Effector memory CD4-positive, alpha-beta T cell (primary cell): ENCODE measurements at regions not wholly inside any gene's neighbourhood (a gene's known extent, or its start where the extent isn't known, plus 50 kb on each side); places are given as distances from the start of the nearest gene placed in this dataset.

ENCODE experiments used
- DNase-seq, 3 donors: peaks; one replicate each; pipeline ENCODE4 v3.0.0-alpha.2; 2020
- H3K27ac ChIP-seq: 2 replicates; pipeline ENCODE4 v1.7.0; 2013; ENCODE audit warnings: mild to moderate bottlenecking, low read length, moderate library complexity; ENCODE audit not compliant: insufficient read depth, poor library complexity, severe bottlenecking
- H3K27me3 ChIP-seq: replicated peaks from 2 replicates; pipeline ENCODE4 v1.7.0; 2013; ENCODE audit warnings: mild to moderate bottlenecking, low read length; ENCODE audit not compliant: insufficient read depth, control insufficient read depth, poor library complexity, severe bottlenecking
- H3K36me3 ChIP-seq: 2 replicates; pipeline ENCODE4 v1.7.0; 2013; ENCODE audit warnings: mild to moderate bottlenecking, low read length, moderate library complexity; ENCODE audit not compliant: control insufficient read depth, insufficient read depth
- H3K4me1 ChIP-seq: 2 replicates; pipeline ENCODE4 v1.7.0; 2013; ENCODE audit warnings: low read length, mild to moderate bottlenecking; ENCODE audit not compliant: control insufficient read depth, insufficient read depth, poor library complexity, severe bottlenecking
- H3K4me3 ChIP-seq: 2 replicates; pipeline ENCODE4 v1.7.0; 2013; ENCODE audit warnings: low read length, low read depth, mild to moderate bottlenecking; ENCODE audit not compliant: insufficient read depth, poor library complexity, severe bottlenecking
- H3K9me3 ChIP-seq: 2 replicates; pipeline ENCODE4 v1.7.0; 2013; ENCODE audit warnings: mild to moderate bottlenecking, low read length, moderate library complexity; ENCODE audit not compliant: control insufficient read depth

- peak in 1 of 3 donors; percentile 23 for DNase-seq
- Histone ChIP-seq H3K27me3 (no peaks in the 10 kb centered on the region), H3K4me1 (no peaks in the 10 kb centered on the region), H3K36me3 (no peaks in the 10 kb centered on the region), H3K4me3 (no peak overlapping the region), H3K9me3 (no peaks in the 10 kb centered on the region), H3K27ac (no peak overlapping the region)
Observed at GRCh38 chr2:238784671-238785527, 63.0 kb upstream of the TWIST2 start.

- H3K36me3 ChIP-seq: no peaks in the 10 kb centered on the region
- no peaks in the 10 kb centered on the region for H3K27me3 ChIP-seq
- H3K9me3 ChIP-seq: no peaks in the 10 kb centered on the region
- no peak for DNase-seq
- H3K4me1 ChIP-seq: no peaks in the 10 kb centered on the region
- H3K27ac ChIP-seq: no peak overlapping the region
- H3K4me3 ChIP-seq: no peak overlapping the region
Observed at GRCh38 chr2:238785528-238785860, 62.4 kb upstream of the TWIST2 start.

- H3K4me1 ChIP-seq: no peaks in the 10 kb centered on the region
- H3K27ac ChIP-seq: no peak overlapping the region
- no peaks in the 10 kb centered on the region for H3K27me3 ChIP-seq
- DNase-seq: no peak
- H3K4me3 ChIP-seq: no peak overlapping the region
- H3K9me3 ChIP-seq: no peaks in the 10 kb centered on the region
- no peaks in the 10 kb centered on the region for H3K36me3 ChIP-seq
Observed at GRCh38 chr2:238786379-238786778, 61.5 kb upstream of the TWIST2 start.

GRCh38 chr2:238786792-238787490 lies 60.9 kb upstream of the TWIST2 start:
- Histone ChIP-seq H3K9me3 (no peaks in the 10 kb centered on the region), H3K27ac (no peak overlapping the region), H3K27me3 (no peaks in the 10 kb centered on the region), H3K4me3 (no peak overlapping the region), H3K36me3 (no peaks in the 10 kb centered on the region), H3K4me1 (no peaks in the 10 kb centered on the region)
- no peak for DNase-seq

- H3K27ac ChIP-seq: no peak overlapping the region
- no peaks in the 10 kb centered on the region for H3K27me3 ChIP-seq
- no peaks in the 10 kb centered on the region for H3K4me1 ChIP-seq
- H3K9me3 ChIP-seq: no peaks in the 10 kb centered on the region
- no peaks in the 10 kb centered on the region for H3K36me3 ChIP-seq
- no peak overlapping the region for H3K4me3 ChIP-seq
- no peak for DNase-seq
Observed at GRCh38 chr2:238787501-238787900, 60.4 kb upstream of the TWIST2 start.

DNA sequence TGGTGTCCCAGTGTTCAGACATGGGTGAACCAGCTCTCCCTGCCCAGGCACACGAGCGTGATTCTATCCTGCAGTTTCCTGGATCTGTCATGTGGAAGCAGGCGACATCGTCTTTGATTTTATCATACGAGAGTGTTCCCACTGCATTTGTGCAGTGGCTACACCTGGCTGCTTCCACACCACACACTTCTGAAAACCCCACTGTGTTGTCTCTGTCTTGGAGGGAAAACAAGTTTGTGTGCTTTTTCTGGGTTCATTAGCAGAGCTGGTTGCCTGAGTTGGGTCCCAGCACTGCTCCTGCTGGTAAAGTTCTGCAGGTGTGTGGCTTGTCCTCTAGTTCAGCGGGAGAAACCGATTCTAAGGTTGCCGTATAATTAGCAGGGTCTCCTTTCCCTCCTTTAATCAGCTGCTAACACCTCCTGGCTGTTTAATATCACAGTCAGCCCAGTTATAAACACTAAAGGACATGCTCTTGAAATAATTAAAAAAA lies 58.5 kb upstream of the TWIST2 start:
- H3K4me1 ChIP-seq: no peaks in the 10 kb centered on the region
- DNase-seq: no peak
- H3K36me3 ChIP-seq: no peaks in the 10 kb centered on the region
- H3K9me3 ChIP-seq: no peaks in the 10 kb centered on the region
- H3K27ac ChIP-seq: no peak overlapping the region
- no peak overlapping the region for H3K4me3 ChIP-seq
- no peaks in the 10 kb centered on the region for H3K27me3 ChIP-seq

GRCh38 chr2:238790126-238790832 lies 57.6 kb upstream of the TWIST2 start:
- Histone ChIP-seq H3K4me3 (no peak overlapping the region), H3K27me3 (no peaks in the 10 kb centered on the region), H3K36me3 (no peaks in the 10 kb centered on the region), H3K9me3 (no peaks in the 10 kb centered on the region), H3K4me1 (no peaks in the 10 kb centered on the region), H3K27ac (no peak overlapping the region)
- no peak for DNase-seq

DNA sequence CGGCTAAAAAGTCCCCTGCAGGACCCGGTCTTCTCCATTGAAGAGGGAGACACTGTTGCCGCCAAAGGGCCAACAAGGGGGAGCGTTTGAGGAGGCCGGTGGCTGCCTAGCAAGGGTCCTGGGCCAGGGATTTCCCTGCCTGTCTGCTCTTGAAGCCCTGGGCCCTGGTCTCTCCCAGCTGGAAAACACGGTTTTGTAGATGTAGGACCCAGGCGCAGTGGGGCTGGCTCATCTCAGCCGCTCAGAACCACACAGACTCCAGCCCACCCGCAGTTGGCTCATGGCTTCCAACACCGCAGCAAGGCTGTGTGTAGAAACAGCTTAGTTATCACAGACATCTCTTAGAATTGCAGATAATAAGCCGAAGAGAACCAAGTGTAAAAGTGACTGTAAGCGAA lies 57.1 kb upstream of the TWIST2 start:
- no peak for DNase-seq
- H3K9me3 ChIP-seq: no peaks in the 10 kb centered on the region
- no peak overlapping the region for H3K27ac ChIP-seq
- no peaks in the 10 kb centered on the region for H3K27me3 ChIP-seq
- no peak overlapping the region for H3K4me3 ChIP-seq
- H3K4me1 ChIP-seq: no peaks in the 10 kb centered on the region
- H3K36me3 ChIP-seq: no peaks in the 10 kb centered on the region

- H3K36me3 ChIP-seq: no peaks in the 10 kb centered on the region
- no peaks in the 10 kb centered on the region for H3K9me3 ChIP-seq
- no peaks in the 10 kb centered on the region for H3K27me3 ChIP-seq
- H3K4me3 ChIP-seq: no peak overlapping the region
- no peak for DNase-seq
- H3K27ac ChIP-seq: no peak overlapping the region
- H3K4me1 ChIP-seq: no peaks in the 10 kb centered on the region
Observed at GRCh38 chr2:238791354-238791753, 56.5 kb upstream of the TWIST2 start.

- Histone ChIP-seq H3K4me1 (no peaks in the 10 kb centered on the region), H3K27ac (no peak overlapping the region), H3K36me3 (no peaks in the 10 kb centered on the region), H3K9me3 (no peaks in the 10 kb centered on the region), H3K4me3 (no peak overlapping the region), H3K27me3 (no peaks in the 10 kb centered on the region)
- no peak for DNase-seq
Observed at GRCh38 chr2:238793306-238793705, 54.6 kb upstream of the TWIST2 start.
